Activated T-helper 9 cell treated with anti-CD3 and anti-CD28 coated beads, Interleukin-2, amount 50 U/mL, for 16 hours (primary cell): ENCODE measurements at regions not wholly inside any gene's neighbourhood (a gene's known extent, or its start where the extent isn't known, plus 50 kb on each side); places are given as distances from the start of the nearest gene placed in this dataset.

Experiments
- DNase-seq: peaks from one replicate; pipeline ENCODE4 v3.0.0-alpha.2; 2020; ENCODE audit warnings: low read depth

GRCh38 chr1:43065616-43066399 lies 106.3 kb downstream of the EBNA1BP2 start:
- DNase-seq: no peak

DNA sequence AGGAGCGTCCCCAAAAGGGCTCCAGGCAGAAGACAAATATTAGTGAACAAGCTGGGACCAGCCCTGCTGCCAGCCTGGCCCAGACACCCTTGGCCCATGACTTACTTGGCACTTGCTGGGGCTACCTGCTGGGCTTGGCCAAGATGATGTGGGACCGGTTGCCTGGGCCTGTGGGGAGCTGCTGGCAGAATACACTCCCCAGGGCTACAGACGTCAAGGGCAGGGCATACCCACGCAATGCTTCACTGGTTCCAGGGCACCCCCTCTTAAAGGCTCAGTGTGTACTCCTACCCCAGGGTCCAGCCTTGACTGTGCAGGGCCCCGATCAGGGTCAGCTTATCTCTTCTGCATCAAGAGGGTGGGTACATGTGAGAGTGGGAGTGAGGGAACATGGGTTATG lies 106.5 kb upstream of the SLC2A1 start:
- DNase-seq: no peak

DNA sequence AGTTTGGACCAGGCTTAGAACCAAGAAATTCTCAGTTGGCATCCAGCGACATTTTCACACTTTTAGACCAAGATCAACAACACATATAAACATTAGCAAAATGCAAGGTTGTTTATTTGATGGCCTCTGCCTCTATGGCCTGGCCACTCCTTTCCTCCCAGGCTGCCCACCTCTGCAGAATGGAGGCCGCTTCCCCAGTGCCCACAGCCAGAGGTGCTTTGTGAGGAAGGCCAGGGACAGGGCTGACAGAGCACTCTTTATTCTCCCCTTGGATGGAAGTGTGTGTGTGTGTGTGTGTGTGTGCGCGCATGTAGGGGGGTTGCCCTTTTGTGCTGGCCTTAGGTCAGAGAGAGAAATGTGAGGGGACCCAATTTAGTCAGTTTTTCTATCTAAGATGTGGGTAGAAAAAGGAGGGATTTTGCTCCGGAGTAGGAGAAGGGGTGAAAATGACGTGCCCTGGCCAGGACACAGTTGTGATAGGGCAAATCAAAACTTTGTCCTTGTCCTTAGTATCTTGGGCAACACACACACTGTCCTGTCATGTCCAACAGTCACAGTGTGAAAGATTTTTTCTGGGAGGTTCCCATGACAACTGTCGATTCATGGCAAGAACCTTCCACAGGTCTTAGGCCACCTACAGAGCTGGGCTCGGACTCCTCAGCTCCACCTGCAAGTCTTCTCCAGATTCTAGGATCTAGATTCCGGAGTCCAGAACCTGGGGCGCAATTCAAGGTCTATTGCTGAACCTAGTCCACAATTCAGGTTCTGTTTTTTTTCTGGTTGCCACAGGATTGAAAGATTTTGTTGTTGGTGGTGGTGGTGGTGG lies 104.9 kb upstream of the SLC2A1 start:
- DNase-seq: no peak

DNA sequence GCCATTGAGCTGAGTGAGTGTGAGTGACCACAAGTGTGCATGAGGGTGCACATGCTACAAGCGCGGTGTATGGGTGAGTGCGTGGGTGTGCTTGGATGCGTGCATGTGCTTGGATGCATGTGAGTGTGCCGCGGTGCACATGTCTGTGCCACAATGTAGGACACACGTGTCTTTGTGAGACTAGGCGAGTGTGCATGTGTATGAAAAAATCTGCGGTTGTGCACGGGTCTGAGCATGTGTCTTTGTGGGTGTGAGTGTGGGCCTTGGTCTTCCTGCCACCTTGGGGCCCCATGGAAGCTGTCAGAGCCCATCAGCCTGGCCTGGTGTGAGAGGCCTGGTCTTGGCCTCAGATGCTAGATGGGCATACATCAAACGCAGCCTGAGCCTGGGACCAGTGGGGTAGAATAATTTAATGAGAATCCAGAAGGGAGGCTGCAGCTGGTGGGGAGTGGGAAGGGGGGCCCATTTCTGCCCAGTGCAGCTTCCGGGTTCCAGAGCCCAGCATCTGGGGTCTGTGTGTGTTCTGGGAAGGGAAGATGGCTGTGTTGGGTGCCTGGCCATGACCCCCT lies 103.9 kb upstream of the SLC2A1 start:
- DNase-seq: no peak

GRCh38 chr1:43061757-43062156 lies 103.1 kb upstream of the SLC2A1 start:
- DNase-seq: no peak

DNA sequence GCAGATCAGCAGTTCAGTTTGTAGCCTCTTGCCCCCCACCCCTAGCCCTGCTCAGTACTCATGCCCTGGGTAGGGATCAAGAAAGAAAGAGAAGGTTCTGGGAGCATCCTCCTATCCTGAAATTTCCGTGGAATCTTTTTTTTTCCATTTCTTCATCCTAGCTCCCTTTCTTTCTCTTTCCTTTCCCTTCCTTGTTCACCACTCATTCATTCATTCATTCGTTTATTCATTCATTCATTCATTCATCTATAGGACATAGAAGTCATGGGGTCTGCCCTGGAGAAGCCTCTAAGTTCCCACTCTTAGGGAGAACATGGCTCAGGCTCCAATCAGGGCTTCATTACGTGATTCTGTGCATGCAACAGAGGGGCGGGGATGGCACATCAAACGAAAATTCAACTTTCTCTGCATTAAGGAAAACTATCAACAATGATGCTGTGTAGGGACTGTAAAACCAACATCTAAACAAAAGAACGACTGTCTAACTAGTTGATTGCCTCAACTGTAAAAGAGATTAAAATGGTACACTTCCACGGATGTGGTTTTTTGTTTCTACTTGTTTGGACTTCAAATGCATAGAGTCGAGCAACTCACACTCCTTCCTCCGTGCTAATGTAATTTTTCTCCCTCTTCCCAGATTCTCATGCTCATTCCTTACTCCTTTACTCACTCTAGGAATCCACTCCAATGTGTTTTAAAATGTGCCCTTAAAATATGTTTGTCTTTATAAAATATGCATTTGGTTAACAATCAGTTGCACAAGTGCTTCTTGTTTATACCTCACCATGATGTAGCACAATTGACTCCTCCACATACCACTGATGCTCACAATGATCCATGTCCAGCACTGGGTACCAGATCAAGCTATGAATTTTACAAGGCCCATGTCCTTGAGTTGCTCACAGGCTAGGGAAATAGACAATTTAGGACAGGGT lies 101.2 kb upstream of the SLC2A1 start:
- DNase-seq: no peak

DNA sequence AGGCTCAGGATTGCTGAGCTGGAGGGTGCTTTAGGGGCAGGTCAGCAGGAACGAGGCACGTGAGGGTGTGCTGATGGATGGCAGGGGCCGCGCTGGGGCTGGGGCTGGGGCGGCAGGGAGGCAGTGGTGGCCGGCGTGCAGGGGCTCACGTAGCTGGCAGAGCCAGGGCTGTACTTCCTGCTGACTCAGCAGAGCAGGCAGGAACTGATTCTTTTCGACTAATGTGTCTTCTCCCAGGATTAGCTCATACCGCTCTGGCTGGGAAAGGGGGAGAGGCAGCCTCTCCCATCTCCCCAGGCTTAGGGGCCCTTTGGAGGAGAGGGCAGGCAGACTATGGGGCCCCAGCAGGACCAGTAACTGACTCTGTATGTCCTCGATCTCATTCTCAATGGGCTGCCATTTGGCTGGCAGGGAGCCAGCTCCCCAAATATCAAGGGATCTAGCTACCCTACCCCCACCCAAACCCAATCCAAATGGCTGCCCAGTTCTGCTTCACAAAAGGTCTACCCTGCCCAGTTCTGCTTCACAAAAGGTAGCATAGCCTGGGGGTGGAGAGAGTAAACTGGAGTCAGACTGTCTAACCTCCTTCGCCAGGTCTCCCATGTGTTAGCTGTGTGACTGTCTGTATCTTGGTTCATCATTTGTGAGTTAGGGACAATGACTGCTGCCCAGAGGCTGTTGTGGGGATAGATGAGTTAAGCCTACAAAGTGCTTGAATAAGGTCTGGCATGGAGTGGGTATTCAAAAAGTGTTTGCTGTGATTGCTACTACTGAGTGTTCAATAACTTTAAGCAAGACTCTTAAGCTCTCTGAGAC lies 100.1 kb upstream of the SLC2A1 start:
- DNase-seq: no peak

DNA sequence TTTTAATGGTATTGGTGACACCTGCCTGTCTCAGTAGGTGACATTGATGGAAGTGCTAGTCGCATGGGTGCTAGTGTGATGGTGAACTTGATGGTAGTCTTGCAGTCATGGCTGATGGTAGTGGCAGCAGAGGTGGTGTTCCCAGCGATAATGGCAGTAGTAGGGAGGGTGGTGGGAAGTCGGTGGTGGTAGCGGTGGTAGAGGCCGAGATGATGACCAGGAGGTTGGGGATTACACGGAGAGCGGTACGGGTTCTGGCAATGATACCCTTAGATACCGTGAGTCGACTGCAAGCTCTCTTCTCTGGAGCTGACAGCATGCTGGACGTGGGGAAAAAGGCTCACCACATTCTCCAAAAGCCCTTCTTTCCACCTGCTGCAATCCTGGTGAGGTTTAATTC lies 99.4 kb upstream of the SLC2A1 start:
- DNase-seq: no peak

- no peak for DNase-seq
Observed at GRCh38 chr1:43057567-43057966, 98.9 kb upstream of the SLC2A1 start.

- no peak for DNase-seq
Observed at GRCh38 chr1:43056981-43057391, 98.3 kb upstream of the SLC2A1 start.

GRCh38 chr1:43056460-43056859 lies 97.8 kb upstream of the SLC2A1 start:
- no peak for DNase-seq

GRCh38 chr1:43054961-43055360 lies 96.3 kb upstream of the SLC2A1 start:
- no peak for DNase-seq

GRCh38 chr1:43052786-43053439 lies 94.2 kb upstream of the SLC2A1 start:
- no peak for DNase-seq

DNA sequence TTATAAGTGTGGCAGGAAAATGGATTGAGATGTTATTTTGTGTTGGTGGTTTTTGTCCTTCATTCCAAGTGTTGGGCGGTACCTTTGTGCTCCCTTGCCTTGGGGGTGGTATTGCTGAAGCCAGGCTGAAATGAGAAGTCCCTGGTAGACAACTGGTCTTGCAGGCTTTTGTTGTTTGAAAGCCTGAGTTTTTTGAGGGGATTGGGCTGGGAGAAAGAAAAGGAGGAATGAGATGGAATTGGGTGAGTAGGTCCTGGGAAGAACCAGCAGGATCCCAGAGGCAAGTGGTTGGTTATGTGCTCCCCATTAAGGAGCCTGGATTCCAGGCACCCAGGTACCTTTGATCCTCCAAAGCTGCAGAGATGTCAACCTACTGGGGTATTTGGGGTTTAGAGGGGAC lies 93.7 kb upstream of the SLC2A1 start:
- no peak for DNase-seq

GRCh38 chr1:43049481-43049880 lies 90.8 kb upstream of the SLC2A1 start:
- DNase-seq: no peak

DNA sequence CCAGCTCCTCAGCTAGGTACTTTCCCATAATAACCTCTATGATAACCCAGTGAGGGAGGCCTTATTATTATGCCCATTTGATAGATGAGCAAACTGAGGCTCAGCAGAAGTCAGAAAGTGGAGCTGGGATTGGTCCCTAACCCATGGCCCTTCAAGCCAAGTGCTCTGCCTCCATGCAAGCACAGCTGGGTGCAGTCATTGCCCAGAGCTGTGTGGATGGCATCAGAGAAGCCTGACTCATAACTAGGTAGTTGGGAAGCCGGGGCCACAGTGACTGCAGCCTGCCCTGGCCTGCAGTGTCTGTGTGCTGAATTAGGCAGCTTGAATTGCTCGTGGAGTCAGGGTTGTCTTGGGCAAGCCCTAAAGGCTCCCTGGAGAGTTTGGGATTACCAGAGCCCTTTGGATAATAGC lies 89.9 kb upstream of the SLC2A1 start:
- no peak for DNase-seq

DNA sequence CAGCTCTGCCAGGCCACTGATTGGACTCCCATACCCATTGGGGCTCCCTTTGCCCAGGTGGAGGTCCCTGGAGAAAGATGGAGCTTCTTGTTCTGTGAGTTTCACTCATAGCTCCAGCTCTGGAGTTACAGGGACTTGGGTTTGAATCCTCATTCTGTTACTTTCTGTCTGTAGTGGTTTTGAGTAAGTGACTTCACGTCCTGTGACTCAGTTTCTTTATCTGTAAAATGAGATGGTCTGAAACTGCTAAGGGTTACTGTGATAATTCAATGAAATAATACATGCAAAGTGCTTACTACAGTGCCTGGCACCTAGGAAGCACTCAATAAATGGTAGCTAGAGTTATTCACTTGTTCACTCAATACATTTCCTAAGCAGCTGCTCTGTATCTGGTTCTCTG lies 88.5 kb upstream of the SLC2A1 start:
- DNase-seq: no peak

DNA sequence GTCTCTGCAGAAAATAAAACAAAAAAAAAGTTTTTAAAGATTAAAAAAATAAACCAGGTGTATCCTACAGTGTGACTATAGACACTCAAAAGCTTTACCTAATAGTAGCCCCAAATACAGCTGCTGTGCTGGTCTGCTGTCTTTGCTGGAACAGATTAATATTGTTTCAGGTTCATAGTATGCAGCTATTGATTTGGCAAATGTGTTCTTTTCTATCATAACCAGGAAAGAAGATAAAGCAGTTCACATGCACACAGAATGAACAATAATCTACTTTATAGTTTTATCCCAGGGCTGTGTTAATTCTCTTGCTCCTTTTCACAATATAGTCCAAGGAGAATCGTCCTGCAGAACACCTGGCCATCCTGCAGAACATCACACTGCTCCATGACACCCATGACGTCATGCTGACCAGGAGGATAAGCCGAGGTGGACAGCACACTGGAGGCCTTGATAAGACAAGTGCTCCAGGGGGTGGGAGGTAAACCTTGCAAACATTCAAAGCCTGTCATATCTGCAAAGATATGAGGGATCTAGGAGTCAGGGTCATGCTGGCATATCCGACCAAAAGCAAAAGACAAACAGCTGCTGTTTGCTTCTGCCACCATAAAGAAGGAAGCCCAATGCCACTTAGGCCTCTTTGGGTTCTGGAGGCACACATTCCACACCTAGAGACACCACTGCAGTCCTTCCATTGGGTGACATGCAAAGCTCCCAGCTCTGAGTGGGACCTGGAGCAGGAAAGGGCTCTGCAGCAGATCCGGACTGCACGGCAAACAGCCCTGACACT lies 86.1 kb upstream of the SLC2A1 start:
- DNase-seq: no peak

- no peak for DNase-seq
Observed at GRCh38 chr1:43043695-43044094, 85.0 kb upstream of the SLC2A1 start.
